GM21737 (cell line): ENCODE measurements at regions not wholly inside any gene's neighbourhood (a gene's known extent, or its start where the extent isn't known, plus 50 kb on each side); places are given as distances from the start of the nearest gene placed in this dataset.
"Not testable (repeated sequence)": the region's sequence is repeated elsewhere in the genome, so short reads cannot be mapped to it uniquely, and the experiment has no call there.

Source experiments
- ATAC-seq: cut with Tn5 transposase; IDR thresholded peaks from one replicate; pipeline ENCODE4 v1.9.1; 2021; ENCODE audit warnings: mild to moderate bottlenecking, moderate library complexity; ENCODE audit not compliant: unreplicated experiment

GRCh38 chr6:105740946-105741645, 338.2 kb upstream of the PREP start:
- ATAC-seq: no peak

GRCh38 chr6:105739764-105740163, 336.9 kb upstream of the PREP start:
- no peak for ATAC-seq

GRCh38 chr6:105733556-105734162, 330.8 kb upstream of the PREP start:
- ATAC-seq: no peak

DNA sequence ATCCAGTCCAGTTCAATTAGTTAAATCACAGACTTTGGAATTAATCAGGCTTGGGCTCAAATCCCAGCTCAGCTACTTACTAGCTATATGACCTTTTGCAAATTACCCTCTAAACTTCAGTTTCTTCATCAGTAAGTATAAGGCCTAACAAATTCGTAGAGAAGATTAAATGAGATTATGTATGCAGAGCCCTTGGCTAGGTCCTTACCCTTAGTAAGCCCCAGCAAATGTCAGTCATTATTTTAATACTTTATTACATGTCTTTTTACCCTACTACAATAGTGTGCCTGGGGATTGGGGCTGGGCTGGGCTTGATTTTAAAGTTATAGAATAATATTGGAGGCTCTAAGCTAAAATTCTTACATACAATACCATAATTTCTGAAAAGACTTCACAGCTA, 326.1 kb upstream of the PREP start:
- ATAC-seq: no peak

- no peak for ATAC-seq
These were observed 324.2 kb upstream of the PREP start for GRCh38 chr6:105726902-105727655.

DNA sequence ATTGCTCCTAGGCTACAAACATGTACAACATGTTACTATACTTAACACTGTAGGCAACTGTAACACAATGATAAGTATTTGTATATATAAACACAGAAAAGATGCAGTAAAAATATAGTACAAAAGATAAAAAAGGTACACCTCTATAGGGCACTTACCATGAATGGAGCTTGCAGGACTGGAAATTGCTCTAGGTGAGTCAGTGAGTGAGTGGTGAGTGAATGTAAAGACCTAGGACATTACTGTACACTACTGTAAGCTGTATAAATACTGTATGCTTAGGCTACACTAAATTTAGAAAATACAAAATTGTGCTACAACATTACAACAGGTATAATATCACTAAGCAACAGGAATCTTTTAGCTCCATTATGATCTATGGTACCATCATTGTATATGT, 312.0 kb upstream of the PREP start:
- no peak for ATAC-seq

GRCh38 chr6:105713474-105714118, 310.7 kb upstream of the PREP start:
- no peak for ATAC-seq

DNA sequence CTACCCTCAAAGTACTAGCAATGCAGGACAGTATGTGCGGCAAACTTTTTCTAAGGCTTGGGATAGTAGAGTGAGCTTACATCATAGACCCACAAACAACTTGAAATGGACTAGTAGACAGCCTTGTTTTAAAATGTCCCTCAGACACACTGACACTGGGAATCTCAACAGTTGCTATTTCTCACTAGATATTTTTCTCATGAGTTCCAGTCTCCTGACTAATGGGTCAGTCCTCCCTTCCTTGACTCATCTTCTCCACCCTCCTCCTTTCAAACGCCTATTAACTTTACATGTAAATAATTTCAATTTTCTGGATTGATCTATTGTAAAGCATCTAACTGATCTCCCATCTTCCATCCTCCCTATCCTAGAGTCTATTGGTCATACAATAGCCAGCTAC, 308.3 kb upstream of the PREP start:
- ATAC-seq: no peak

DNA sequence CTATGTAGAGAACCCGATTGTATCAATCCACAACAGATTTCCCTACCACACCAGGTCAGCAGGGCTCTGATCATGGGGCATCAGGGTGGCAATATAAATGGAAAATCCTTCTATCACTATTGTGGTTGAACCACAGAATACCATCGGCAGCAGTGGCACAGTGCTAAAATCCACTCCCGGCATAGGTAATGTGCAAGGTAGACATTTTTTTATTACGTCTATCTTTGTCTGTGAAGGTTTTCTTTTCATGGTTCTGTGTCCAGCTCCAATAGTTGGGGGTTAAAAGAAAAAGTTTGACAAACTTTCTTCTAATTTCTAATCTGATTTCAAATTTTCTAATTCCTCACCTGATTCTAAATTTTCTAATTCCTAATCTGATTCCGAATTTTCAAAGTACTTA, 302.7 kb upstream of the PREP start:
- ATAC-seq: no peak

- no peak for ATAC-seq
These were observed 292.6 kb upstream of the PREP start for GRCh38 chr6:105695461-105695860.

DNA sequence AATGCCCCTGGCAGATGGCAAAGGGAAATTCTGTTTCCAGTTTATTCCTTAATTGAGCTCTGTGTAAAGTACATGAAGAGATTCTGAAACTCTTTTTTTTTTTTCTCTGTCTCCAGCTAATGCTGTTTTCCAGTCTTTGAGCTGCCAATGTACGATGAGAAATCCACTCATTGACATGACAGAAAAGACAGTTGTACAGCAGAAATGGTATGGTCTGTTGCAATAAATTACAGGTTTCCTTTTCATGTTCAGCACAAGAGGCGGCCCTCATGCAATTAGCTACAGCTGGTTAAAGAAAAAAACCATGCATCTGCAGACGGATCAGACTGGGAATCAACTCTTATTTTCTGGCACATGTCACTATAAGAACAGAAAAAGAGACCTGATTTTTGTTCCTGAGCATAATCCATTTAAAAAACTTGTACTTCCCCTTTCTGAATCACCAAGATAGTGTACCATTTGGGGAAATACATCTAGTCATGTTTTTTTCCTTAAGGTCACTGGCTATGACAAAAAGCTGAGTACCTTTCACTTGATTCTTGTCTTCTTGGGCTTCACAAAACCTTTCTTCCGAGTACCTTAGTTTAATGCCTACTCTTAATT, 289.8 kb upstream of the PREP start:
- no peak for ATAC-seq

DNA sequence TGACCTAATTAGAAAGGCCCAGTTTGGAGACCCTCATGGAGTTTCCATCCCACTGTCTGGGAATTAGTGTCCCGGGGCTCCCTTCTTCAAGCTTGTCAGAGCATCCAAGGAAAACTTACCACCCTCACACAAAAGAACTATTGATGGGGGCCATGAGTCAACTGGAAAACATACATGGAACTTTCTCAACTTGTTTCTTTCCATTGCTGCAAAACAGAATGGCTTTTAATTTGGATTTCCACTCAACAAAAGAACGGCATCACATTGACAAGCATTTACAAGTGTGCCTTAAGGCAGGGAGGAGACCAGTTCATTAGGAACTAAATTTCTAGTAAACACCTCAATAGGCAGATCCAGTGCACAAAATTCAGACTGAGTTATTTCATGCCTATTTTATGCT, 289.1 kb upstream of the PREP start:
- ATAC-seq: no peak

DNA sequence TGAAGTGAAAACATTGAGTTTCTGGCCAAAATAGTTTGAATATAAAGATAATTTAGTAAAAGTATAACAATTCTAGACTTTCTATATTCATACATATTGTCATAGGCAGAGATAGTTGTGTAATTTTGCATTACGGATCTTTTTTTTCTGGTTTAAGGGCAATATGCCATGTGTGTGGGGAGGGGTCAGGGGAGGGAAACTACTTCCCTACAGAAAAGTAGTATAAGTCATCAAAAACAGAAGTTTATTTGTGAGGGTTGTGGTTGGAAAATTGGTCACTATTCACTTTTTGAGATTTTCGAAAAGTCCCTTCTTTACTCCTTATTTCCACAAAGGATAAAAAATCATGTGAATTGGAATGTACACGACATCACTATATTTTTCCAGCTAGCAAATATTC, 288.2 kb upstream of the PREP start:
- ATAC-seq: no peak

DNA sequence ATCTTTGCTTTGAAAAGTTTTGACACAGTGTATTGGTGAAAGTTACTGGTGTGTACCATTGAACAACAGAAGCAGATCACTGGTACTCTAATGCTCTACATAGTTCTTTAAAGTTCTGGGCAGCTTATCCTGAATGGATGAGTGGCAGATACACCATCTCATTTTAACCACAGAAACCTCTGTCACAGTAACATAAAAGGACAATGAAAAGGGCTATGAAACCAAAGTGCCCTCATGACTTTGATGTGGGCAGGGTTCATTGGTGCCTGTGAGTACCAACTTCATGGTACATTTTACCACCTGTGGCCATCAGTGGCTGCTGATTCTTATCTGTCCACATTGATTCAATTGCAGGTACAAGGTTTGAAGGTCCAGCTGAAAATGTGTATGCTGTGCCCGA, 285.7 kb upstream of the PREP start:
- ATAC-seq: no peak

- ATAC-seq: not testable (repeated sequence)
These were observed 283.9 kb upstream of the PREP start for GRCh38 chr6:105686793-105687192.

GRCh38 chr6:105681061-105681460, 278.2 kb upstream of the PREP start:
- no peak for ATAC-seq

- no peak for ATAC-seq
These were observed 277.2 kb upstream of the PREP start for GRCh38 chr6:105680131-105680530.

GRCh38 chr6:105678516-105678915, 275.6 kb upstream of the PREP start:
- no peak for ATAC-seq

- ATAC-seq: no peak
These were observed 275.0 kb upstream of the PREP start for GRCh38 chr6:105677671-105678475.

DNA sequence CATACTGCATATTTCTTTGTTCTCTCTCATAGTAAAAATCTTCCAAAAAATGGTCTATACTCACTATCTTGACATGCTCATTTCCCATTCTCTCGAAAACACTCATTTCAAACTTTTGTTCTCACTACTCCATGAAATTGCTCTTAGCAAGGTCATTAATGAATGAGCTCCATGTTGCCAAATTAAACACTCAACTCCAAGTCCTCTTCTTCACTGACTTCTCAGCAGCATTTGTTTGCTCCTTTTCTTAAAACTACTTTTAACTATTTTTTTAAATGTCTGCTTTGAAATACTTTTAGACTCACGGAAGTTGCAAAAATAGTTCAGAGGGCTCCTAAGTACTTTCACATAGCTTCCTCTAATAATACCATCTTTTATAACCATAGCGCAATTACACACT, 274.0 kb upstream of the PREP start:
- ATAC-seq: no peak
